H9 (cell line): ENCODE measurements at regions not wholly inside any gene's neighbourhood (a gene's known extent, or its start where the extent isn't known, plus 50 kb on each side); places are given as distances from the start of the nearest gene placed in this dataset.
A peak's percentile ranks its signal among the peaks of the same experiment; 100 is the strongest.

Source experiments
- DNase-seq: peaks from one replicate; pipeline ENCODE4 v3.0.0-alpha.2; 2017
- H2AFZ ChIP-seq: one replicate; pipeline ENCODE4 v1.6.1; 2013; ENCODE audit warnings: mild to moderate bottlenecking, low read length, control low read depth, moderate library complexity
- H2AK5ac ChIP-seq: 2 replicates; pipeline ENCODE4 v1.6.1; 2013; ENCODE audit warnings: low read length, control low read depth, mixed read lengths; ENCODE audit not compliant: insufficient read length
- H2BK120ac ChIP-seq: one replicate; pipeline ENCODE4 v1.6.1; 2013; ENCODE audit warnings: low read depth, mild to moderate bottlenecking, low read length, control low read depth, inconsistent platforms; ENCODE audit not compliant: poor library complexity, severe bottlenecking
- H2BK12ac ChIP-seq: 2 replicates; pipeline ENCODE4 v1.6.1; 2013; ENCODE audit warnings: low read length, control low read depth, mixed read lengths, low read depth; ENCODE audit not compliant: insufficient read length
- H2BK15ac ChIP-seq: 2 replicates; pipeline ENCODE4 v1.6.1; 2013; ENCODE audit warnings: low read depth, low read length, control low read depth
- H2BK20ac ChIP-seq: one replicate; pipeline ENCODE4 v1.6.1; 2013; ENCODE audit warnings: low read depth, mild to moderate bottlenecking, low read length, control low read depth, inconsistent platforms; ENCODE audit not compliant: poor library complexity, severe bottlenecking
- H2BK5ac ChIP-seq: 2 replicates; pipeline ENCODE4 v1.6.1; 2013; ENCODE audit warnings: low read length, control low read depth, mixed read lengths; ENCODE audit not compliant: insufficient read length
- H3K14ac ChIP-seq: 2 replicates; pipeline ENCODE4 v1.6.1; 2013; ENCODE audit warnings: low read length, control low read depth; ENCODE audit not compliant: insufficient read depth
- H3K18ac ChIP-seq: 2 replicates; pipeline ENCODE4 v1.6.1; 2013; ENCODE audit warnings: low read depth, mild to moderate bottlenecking, mixed read lengths, low read length, control low read depth; ENCODE audit not compliant: insufficient read length
- H3K23ac ChIP-seq: 2 replicates; pipeline ENCODE4 v1.6.1; 2013; ENCODE audit warnings: low read length, control low read depth, mixed read lengths, low read depth; ENCODE audit not compliant: insufficient read length
- H3K23me2 ChIP-seq: 2 replicates; pipeline ENCODE4 v1.6.1; 2013; ENCODE audit warnings: low read depth, mild to moderate bottlenecking, mixed read lengths, low read length, control low read depth; ENCODE audit not compliant: insufficient read length, poor library complexity, severe bottlenecking
- H3K27ac ChIP-seq: 2 replicates; pipeline ENCODE4 v1.5.1; 2013; ENCODE audit warnings: low read length, control low read depth, mixed read lengths, low read depth; ENCODE audit not compliant: insufficient read length
- H3K27me3 ChIP-seq: 2 replicates; pipeline ENCODE4 v1.6.1; 2013; ENCODE audit warnings: low read length, control low read depth, inconsistent platforms; ENCODE audit not compliant: insufficient read depth
- H3K4ac ChIP-seq: 2 replicates; pipeline ENCODE4 v1.6.1; 2013; ENCODE audit warnings: low read depth, mild to moderate bottlenecking, control low read depth, inconsistent platforms, low read length, moderate library complexity
- H3K4me1 ChIP-seq: 2 replicates; pipeline ENCODE4 v1.6.1; 2013; ENCODE audit warnings: low read length, control low read depth, inconsistent platforms; ENCODE audit not compliant: insufficient read depth
- H3K4me2 ChIP-seq: 2 replicates; pipeline ENCODE4 v1.6.1; 2013; ENCODE audit warnings: low read length, control low read depth, mixed read lengths; ENCODE audit not compliant: insufficient read length, insufficient read depth
- H3K56ac ChIP-seq: 2 replicates; pipeline ENCODE4 v1.6.1; 2013; ENCODE audit warnings: low read depth, mild to moderate bottlenecking, mixed read lengths, low read length, control low read depth; ENCODE audit not compliant: insufficient read length
- H3K79me1 ChIP-seq: 2 replicates; pipeline ENCODE4 v1.6.1; 2013; ENCODE audit warnings: low read depth, mild to moderate bottlenecking, moderate library complexity, low read length, control low read depth, inconsistent platforms; ENCODE audit not compliant: insufficient read depth, poor library complexity, severe bottlenecking
- H3K79me2 ChIP-seq: 2 replicates; pipeline ENCODE4 v1.6.1; 2013; ENCODE audit warnings: low read length, control low read depth, inconsistent platforms; ENCODE audit not compliant: insufficient read depth
- H3K9ac ChIP-seq: 2 replicates; pipeline ENCODE4 v1.6.1; 2013; ENCODE audit warnings: low read length, control low read depth, mixed read lengths; ENCODE audit not compliant: insufficient read length; ENCODE audit errors: extremely low read depth
- H3K9me3 ChIP-seq: one replicate; pipeline ENCODE4 v1.6.1; 2013; ENCODE audit warnings: low read depth, low read length, inconsistent platforms; ENCODE audit not compliant: control insufficient read depth
- H3T11ph ChIP-seq: one replicate; pipeline ENCODE4 v1.6.1; 2013; ENCODE audit warnings: mild to moderate bottlenecking, low read length, control low read depth, inconsistent platforms
- H4K20me1 ChIP-seq: one replicate; pipeline ENCODE4 v1.6.1; 2013; ENCODE audit not compliant: control insufficient read depth, insufficient read length, insufficient read depth
- H4K5ac ChIP-seq: 2 replicates; pipeline ENCODE4 v1.6.1; 2013; ENCODE audit warnings: low read depth, mild to moderate bottlenecking, mixed read lengths, low read length, control low read depth; ENCODE audit not compliant: insufficient read length
- H4K8ac ChIP-seq: replicated peaks from 2 replicates; pipeline ENCODE4 v1.6.1; 2013; ENCODE audit warnings: low read length, control low read depth, mixed read lengths, low read depth; ENCODE audit not compliant: insufficient read length
- H4K91ac ChIP-seq: 2 replicates; pipeline ENCODE4 v1.6.1; 2013; ENCODE audit warnings: low read depth, mild to moderate bottlenecking, moderate library complexity, mixed read lengths, low read length, control low read depth; ENCODE audit not compliant: insufficient read length
- H3K27ac Mint-ChIP-seq, 3 experiments: 2 replicates in 2 of 3; 3 replicates in 1 of 3; pipeline ENCODE4 v1.8.0; 2020 to 2021; ENCODE audit warnings: mixed read lengths in 3 of 3, mild to moderate bottlenecking in 1 of 3, moderate library complexity in 1 of 3
- H3K27me3 Mint-ChIP-seq: 2 replicates; pipeline ENCODE4 v1.8.0; 2021; ENCODE audit warnings: low read depth, mild to moderate bottlenecking, moderate library complexity, mixed read lengths
- H3K36me3 Mint-ChIP-seq, 3 experiments: 2 replicates in 2 of 3; 3 replicates in 1 of 3; pipeline ENCODE4 v1.8.0; 2020 to 2021; ENCODE audit warnings: low read depth in 3 of 3, mixed read lengths in 3 of 3; ENCODE audit not compliant: insufficient read depth in 1 of 3
- H3K4me1 Mint-ChIP-seq, 2 experiments: 2 replicates each; pipeline ENCODE4 v1.8.0; 2020; ENCODE audit warnings: mixed read lengths in 2 of 2
- H3K4me3 Mint-ChIP-seq, 2 experiments: 2 replicates in 1 of 2; 3 replicates in 1 of 2; pipeline ENCODE4 v1.8.0; 2020 to 2021; ENCODE audit warnings: mild to moderate bottlenecking in 2 of 2, mixed read lengths in 2 of 2, moderate library complexity in 1 of 2
- H3K9me3 Mint-ChIP-seq, 2 experiments: 2 replicates in 1 of 2; 3 replicates in 1 of 2; pipeline ENCODE4 v1.8.0; 2020; ENCODE audit warnings: mild to moderate bottlenecking in 2 of 2, mixed read lengths in 2 of 2, moderate library complexity in 1 of 2
- CTCF ChIP-seq: fragments of 200-600 bp; sonication (generic); conservative IDR thresholded peaks from 3 replicates; pipeline ENCODE4 v1.8.0; 2021; ENCODE audit warnings: antibody characterized with exemption, mild to moderate bottlenecking
- WGBS: extraction: QIAGEN DNeasy Blood & Tissue Kit; methylation state at CpG from one replicate; pipeline ENCODE4 v1.1.7; 2013; ENCODE audit warnings: missing lambda C conversion rate, low lambda C conversion rate, mixed read lengths; ENCODE audit not compliant: insufficient read length; ENCODE audit errors: extremely low coverage; 5-methylcytosine and 5-hydroxymethylcytosine counted together

DNA sequence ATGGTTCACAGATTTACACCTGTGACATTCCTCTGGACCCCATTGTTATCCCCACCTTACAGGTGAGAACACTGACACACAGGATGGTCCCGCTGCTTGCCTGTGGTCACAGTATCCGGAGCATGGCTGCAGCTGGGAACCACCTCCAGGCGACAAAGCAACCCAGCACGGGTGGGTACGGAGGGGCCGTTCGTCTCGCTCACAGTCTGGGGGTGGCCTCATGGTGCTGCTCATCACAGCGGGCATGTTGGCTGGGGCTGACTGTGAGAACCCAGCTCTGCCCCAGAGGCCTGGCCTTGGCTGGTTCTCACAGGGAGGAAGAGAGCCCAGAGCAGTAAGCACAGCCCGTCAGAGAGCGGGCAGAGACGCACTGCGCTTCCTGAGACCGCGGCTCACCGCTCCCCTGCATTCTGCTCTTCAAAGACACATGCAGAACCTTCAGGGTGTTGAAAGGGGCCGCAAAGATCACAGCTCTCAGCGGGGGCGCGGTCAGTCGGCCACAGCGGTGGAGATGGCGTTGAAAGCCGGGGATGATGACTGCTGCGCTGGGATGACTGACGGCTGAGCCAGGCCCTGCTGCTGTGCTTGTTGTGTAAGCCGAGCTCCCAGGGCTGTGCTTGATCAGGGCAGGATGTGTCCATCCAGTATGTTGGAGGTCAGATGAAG, 423.0 kb downstream of the BRD1 start:
- Histone ChIP-seq H3K23me2 (no peaks in the 10 kb centered on the region), H4K8ac (no peak overlapping the region), H3K9me3 (no peaks in the 10 kb centered on the region), H3K79me2 (no peaks in the 10 kb centered on the region), H3K18ac (no peak overlapping the region), H3K79me1 (no peaks in the 10 kb centered on the region), H2BK120ac (no peak overlapping the region), H2AFZ (no peak overlapping the region), H3K27me3 (no peaks in the 10 kb centered on the region), H4K20me1 (no peaks in the 10 kb centered on the region), H3K4ac (no peak overlapping the region), H2BK15ac (no peak overlapping the region), H3K23ac (no peak overlapping the region), H3K56ac (no peak overlapping the region), H2AK5ac (no peak overlapping the region), H3K4me2 (no peak overlapping the region), H4K91ac (no peak overlapping the region), H2BK5ac (no peak overlapping the region), H3K14ac (no peak overlapping the region; the same call in 1 of the 2 replicates), H3K27ac (no peak overlapping the region), H2BK20ac (no peak overlapping the region), H2BK12ac (no peak overlapping the region), H4K5ac (no peak overlapping the region), H3K9ac (no peak overlapping the region), H3K4me1 (no peaks in the 10 kb centered on the region), H3T11ph (no peak overlapping the region)
- DNase-seq = peak; percentile 24
- Mint-ChIP-seq H3K27me3 (peaks cover 21% of the 10 kb centered on the region), H3K4me3 (no peak overlapping the region), H3K4me1 (peaks cover 10% of the 10 kb centered on the region in 2 experiments), H3K36me3 (peaks cover 0 to 6% (median 0%) of the 10 kb centered on the region in 3 experiments; a peak in 2 of 7 replicates), H3K27ac (no peak overlapping the region), H3K9me3 (peaks cover 0 to 2% of the 10 kb centered on the region in 2 experiments; a peak in 1 of 5 replicates)
- no peak for TF ChIP-seq CTCF
- no CpG with 5 or more reads among the region's 27 CpGs for WGBS
